KMS-11 (cell line): ENCODE measurements at regions not wholly inside any gene's neighbourhood (a gene's known extent, or its start where the extent isn't known, plus 50 kb on each side); places are given as distances from the start of the nearest gene placed in this dataset.

ENCODE experiments used
- H2AFZ ChIP-seq: fragments of 200-600 bp; sonication (generic); 2 replicates; pipeline ENCODE4 v1.6.1; 2016; ENCODE audit warnings: antibody characterized with exemption, mixed run types, low read depth
- H3K27ac ChIP-seq: fragments of 200-600 bp; sonication (generic); 2 replicates; pipeline ENCODE4 v1.6.1; 2016; ENCODE audit warnings: mild to moderate bottlenecking, mixed run types
- H3K27me3 ChIP-seq: fragments of 200-600 bp; sonication (generic); 2 replicates; pipeline ENCODE4 v1.6.1; 2017; ENCODE audit warnings: mild to moderate bottlenecking, low read depth, mixed run types, moderate library complexity; ENCODE audit not compliant: insufficient read depth
- H3K36me3 ChIP-seq: fragments of 200-600 bp; sonication (generic); 2 replicates; pipeline ENCODE4 v1.6.1; 2017; ENCODE audit warnings: mild to moderate bottlenecking, mixed run types; ENCODE audit not compliant: insufficient read depth
- H3K4me1 ChIP-seq: fragments of 200-600 bp; sonication (generic); 2 replicates; pipeline ENCODE4 v1.6.1; 2016; ENCODE audit warnings: mild to moderate bottlenecking, low read depth, mixed run types; ENCODE audit not compliant: poor library complexity, severe bottlenecking
- H3K4me2 ChIP-seq: fragments of 200-600 bp; sonication (generic); 2 replicates; pipeline ENCODE4 v1.7.0; 2016; ENCODE audit warnings: mild to moderate bottlenecking, mixed run types
- H3K4me3 ChIP-seq: fragments of 200-600 bp; sonication (generic); IDR thresholded peaks from 2 replicates; pipeline ENCODE4 v1.6.1; 2017; ENCODE audit warnings: low read depth, low read length, mixed read lengths; ENCODE audit not compliant: insufficient read depth
- H3K79me2 ChIP-seq: fragments of 200-600 bp; sonication (generic); 2 replicates; pipeline ENCODE4 v1.6.1; 2016; ENCODE audit warnings: low read depth, mixed run types; ENCODE audit not compliant: insufficient read depth
- H3K9ac ChIP-seq: fragments of 200-600 bp; sonication (generic); 2 replicates; pipeline ENCODE4 v1.6.1; 2016; ENCODE audit warnings: mild to moderate bottlenecking, mixed run types
- H4K20me1 ChIP-seq: fragments of 200-600 bp; sonication (generic); 2 replicates; pipeline ENCODE4 v1.6.1; 2016; ENCODE audit warnings: mild to moderate bottlenecking, mixed run types; ENCODE audit not compliant: insufficient read depth
- TF ChIP-seq, protein P1 (sequence below): fragments of 200-600 bp; sonication (generic); conservative IDR thresholded peaks from 2 replicates; pipeline ENCODE4 v1.6.1; 2017; ENCODE audit warnings: low read depth, mild to moderate bottlenecking, antibody characterized with exemption, low read length, moderate library complexity, mixed read lengths

DNA sequence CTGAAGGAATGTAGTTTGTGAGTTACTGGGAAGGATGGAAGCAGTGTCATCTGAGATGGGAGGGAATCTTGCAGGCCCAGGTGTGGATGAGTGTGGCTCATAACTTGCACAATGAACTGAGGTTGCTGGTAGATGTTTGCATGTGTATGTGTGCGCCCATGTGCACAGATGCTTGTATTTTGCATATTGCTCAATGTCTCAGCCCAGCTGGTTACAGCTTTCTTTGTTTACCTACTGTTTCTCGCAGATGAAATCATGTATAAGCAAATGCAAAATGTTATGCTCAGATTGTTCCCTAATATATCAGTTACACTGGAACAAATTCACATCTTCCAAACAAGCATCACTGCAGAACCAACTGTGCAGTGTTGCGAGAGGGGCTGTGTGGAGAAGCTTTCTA, 452.2 kb upstream of the EEF2KMT start:
- TF ChIP-seq, protein P1, sequence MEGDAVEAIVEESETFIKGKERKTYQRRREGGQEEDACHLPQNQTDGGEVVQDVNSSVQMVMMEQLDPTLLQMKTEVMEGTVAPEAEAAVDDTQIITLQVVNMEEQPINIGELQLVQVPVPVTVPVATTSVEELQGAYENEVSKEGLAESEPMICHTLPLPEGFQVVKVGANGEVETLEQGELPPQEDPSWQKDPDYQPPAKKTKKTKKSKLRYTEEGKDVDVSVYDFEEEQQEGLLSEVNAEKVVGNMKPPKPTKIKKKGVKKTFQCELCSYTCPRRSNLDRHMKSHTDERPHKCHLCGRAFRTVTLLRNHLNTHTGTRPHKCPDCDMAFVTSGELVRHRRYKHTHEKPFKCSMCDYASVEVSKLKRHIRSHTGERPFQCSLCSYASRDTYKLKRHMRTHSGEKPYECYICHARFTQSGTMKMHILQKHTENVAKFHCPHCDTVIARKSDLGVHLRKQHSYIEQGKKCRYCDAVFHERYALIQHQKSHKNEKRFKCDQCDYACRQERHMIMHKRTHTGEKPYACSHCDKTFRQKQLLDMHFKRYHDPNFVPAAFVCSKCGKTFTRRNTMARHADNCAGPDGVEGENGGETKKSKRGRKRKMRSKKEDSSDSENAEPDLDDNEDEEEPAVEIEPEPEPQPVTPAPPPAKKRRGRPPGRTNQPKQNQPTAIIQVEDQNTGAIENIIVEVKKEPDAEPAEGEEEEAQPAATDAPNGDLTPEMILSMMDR, result no peak
- Histone ChIP-seq H3K79me2 (no peaks in the 10 kb centered on the region), H3K4me3 (no peak overlapping the region), H3K36me3 (no peaks in the 10 kb centered on the region), H3K27ac (no peak overlapping the region), H2AFZ (no peak overlapping the region), H3K4me2 (no peak overlapping the region), H3K27me3 (no peaks in the 10 kb centered on the region), H3K4me1 (no peaks in the 10 kb centered on the region), H3K9ac (no peak overlapping the region), H4K20me1 (no peaks in the 10 kb centered on the region)

DNA sequence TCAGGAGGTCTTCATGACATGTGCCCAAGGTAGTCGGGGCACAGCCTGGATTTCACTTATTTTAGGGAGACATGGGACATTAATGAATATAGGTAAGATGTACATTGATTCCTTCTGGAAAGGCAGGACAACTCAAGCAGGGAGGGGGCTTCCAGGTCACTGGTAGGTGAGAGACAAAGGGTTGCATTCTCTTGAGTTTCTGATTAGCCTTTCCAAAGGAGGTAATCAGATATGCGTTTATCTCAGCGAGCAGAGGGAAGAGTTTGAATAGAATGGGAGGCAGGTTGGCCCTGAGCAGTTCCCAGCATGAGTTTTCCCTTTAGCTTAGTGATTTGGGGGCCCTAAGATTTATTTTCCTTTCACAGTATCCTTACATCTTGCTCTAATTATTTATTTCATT, 443.8 kb upstream of the EEF2KMT start:
- no peaks in the 10 kb centered on the region for H3K79me2 ChIP-seq
- H4K20me1 ChIP-seq, result no peaks in the 10 kb centered on the region
- H3K27me3 ChIP-seq, result no peaks in the 10 kb centered on the region
- H3K4me3 ChIP-seq, result no peak overlapping the region
- H3K36me3 ChIP-seq, result no peaks in the 10 kb centered on the region
- H3K27ac ChIP-seq, result no peak overlapping the region
- TF ChIP-seq, protein P1, result no peak
- H3K4me1 ChIP-seq, result no peaks in the 10 kb centered on the region
- no peak overlapping the region for H3K9ac ChIP-seq
- H2AFZ ChIP-seq, result no peak overlapping the region
- H3K4me2 ChIP-seq, result no peak overlapping the region

DNA sequence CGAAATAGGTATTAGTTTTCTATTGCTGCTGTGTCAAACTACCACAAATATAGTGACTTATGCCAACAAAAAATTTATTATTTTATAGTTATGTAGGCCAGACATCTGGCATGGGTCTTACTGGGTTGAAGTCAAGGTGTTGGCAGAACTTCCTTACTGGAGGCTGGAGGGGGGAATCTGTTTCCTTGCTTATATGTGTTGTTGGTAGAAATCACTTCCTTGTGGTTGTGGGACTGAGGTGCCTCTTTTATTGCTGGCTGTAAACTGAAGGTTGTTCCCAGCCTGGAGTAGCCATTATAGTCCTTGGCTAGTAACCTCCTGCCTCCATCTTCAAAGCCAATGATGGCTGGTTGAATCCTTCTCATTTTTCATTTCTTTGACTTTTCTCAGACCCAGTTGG, 439.8 kb upstream of the EEF2KMT start:
- Histone ChIP-seq H4K20me1 (no peaks in the 10 kb centered on the region), H3K4me3 (no peak overlapping the region), H3K4me1 (no peaks in the 10 kb centered on the region), H2AFZ (no peak overlapping the region), H3K4me2 (no peak overlapping the region), H3K27me3 (no peaks in the 10 kb centered on the region), H3K27ac (no peak overlapping the region), H3K79me2 (no peaks in the 10 kb centered on the region), H3K36me3 (no peaks in the 10 kb centered on the region), H3K9ac (no peak overlapping the region)
- TF ChIP-seq, protein P1, result no peak

DNA sequence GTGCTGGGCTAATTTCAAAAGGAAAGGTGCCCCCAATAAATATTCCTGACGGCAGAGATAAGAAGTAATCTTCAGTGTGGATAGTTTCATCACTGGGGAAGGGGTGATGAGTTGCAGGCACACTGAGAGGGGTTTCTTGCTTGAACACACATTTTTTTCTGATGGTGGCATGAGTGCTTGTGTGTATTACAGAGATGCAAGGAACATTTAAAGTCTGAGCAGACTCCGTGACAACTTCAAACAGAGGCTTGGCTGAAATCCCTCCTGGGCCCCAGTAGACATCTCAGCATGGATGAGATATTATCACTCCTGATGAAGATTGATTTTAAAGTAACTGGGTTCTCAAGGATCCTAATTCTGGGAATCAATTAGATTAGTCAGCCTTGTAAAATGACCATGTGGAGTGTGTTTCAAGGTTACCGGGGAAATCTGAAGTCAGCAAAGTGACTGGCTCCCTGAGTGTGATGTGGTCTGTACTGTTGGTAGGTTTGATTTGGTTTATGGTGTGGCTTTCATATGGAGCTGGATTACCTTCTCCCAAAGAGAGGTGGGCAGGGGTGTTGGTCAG, 435.8 kb upstream of the EEF2KMT start:
- Histone ChIP-seq H3K9ac (no peak overlapping the region), H3K4me2 (no peak overlapping the region), H3K36me3 (no peaks in the 10 kb centered on the region), H3K79me2 (no peaks in the 10 kb centered on the region), H3K4me1 (no peaks in the 10 kb centered on the region), H3K4me3 (no peak overlapping the region), H4K20me1 (no peaks in the 10 kb centered on the region), H2AFZ (no peak overlapping the region), H3K27ac (no peak overlapping the region), H3K27me3 (no peaks in the 10 kb centered on the region)
- TF ChIP-seq, protein P1, result no peak

DNA sequence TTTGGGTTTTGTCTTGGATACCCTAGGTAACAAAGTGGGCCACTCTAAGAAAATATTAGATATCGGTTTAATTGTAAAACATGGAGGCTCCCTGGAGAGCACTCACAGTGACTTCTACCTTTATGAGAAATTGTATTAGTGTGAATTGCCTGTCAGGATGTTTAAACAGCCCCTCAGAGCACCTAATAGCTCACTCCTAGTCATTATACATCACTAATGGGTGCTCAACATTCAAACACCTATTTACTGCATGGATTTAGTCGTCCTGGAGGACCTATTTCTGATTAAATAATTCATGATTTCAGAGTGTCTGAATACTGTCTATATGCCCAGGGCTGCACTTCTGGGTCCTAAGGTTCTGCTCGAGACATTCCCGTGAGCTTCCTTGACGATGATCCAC, 430.2 kb upstream of the EEF2KMT start:
- no peak overlapping the region for H2AFZ ChIP-seq
- H4K20me1 ChIP-seq, result no peaks in the 10 kb centered on the region
- no peak overlapping the region for H3K27ac ChIP-seq
- TF ChIP-seq, protein P1, result no peak
- H3K4me2 ChIP-seq, result no peak overlapping the region
- H3K36me3 ChIP-seq, result no peaks in the 10 kb centered on the region
- H3K4me1 ChIP-seq, result no peaks in the 10 kb centered on the region
- no peak overlapping the region for H3K4me3 ChIP-seq
- H3K27me3 ChIP-seq, result no peaks in the 10 kb centered on the region
- H3K79me2 ChIP-seq, result no peaks in the 10 kb centered on the region
- no peak overlapping the region for H3K9ac ChIP-seq
